HG02885 (cell line): ENCODE measurements at regions not wholly inside any gene's neighbourhood (a gene's known extent, or its start where the extent isn't known, plus 50 kb on each side); places are given as distances from the start of the nearest gene placed in this dataset.
"Not testable (repeated sequence)": the region's sequence is repeated elsewhere in the genome, so short reads cannot be mapped to it uniquely, and the experiment has no call there.

Experiments
- ATAC-seq: cut with Tn5 transposase; IDR thresholded peaks from one replicate; pipeline ENCODE4 v1.9.1; 2021; ENCODE audit warnings: mild to moderate bottlenecking; ENCODE audit not compliant: unreplicated experiment, poor library complexity

DNA sequence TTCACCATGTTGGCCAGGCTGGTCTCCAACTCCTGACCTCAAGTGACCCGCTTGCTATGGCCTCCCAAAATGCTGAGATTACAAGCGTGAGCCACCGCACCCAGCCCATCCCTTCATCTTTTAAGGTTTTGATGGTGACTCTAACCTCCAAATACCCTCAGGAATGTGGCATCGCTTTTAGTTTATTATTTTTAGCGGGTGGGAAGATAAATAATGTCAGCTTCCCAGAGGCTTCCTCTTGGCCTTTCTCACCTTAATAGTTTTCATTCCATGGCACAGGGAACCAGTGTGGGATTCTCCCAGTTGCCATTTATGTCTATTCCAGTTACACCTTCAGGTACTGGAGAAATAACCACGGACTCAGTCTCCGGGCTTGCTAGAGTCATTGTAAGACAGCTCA, 92.1 kb upstream of the LRRN2 start:
- ATAC-seq: no peak

- no peak for ATAC-seq
These were observed 90.0 kb upstream of the NFASC start for GRCh38 chr1:204780630-204781029.

- no peak for ATAC-seq
These were observed 88.5 kb upstream of the NFASC start for GRCh38 chr1:204782118-204782700.

GRCh38 chr1:204785023-204785422, 85.6 kb upstream of the NFASC start:
- not testable (repeated sequence) for ATAC-seq

DNA sequence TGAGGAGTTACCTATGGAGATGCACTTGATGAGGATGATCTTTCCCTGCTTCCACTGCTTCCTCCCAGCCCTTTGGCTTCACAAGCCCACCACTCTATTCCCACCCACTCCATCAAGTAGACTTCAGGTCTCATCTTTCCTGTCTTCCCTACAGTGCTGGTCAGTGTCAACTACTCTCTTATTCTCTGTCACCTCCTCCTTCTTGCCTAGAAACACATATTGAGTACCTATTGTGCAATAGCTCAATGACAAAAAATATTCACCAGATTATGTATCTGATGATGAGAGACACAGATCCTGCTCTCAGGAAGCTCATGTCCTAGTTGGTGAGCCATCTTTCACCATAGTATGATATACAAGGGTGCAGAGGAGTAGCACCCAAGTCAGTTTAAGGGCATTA, 82.2 kb upstream of the NFASC start:
- no peak for ATAC-seq

- no peak for ATAC-seq
These were observed 79.0 kb upstream of the NFASC start for GRCh38 chr1:204791453-204792353.

- ATAC-seq: no peak
These were observed 78.3 kb upstream of the NFASC start for GRCh38 chr1:204792354-204792692.

GRCh38 chr1:204793259-204793914, 77.3 kb upstream of the NFASC start:
- ATAC-seq: no peak

DNA sequence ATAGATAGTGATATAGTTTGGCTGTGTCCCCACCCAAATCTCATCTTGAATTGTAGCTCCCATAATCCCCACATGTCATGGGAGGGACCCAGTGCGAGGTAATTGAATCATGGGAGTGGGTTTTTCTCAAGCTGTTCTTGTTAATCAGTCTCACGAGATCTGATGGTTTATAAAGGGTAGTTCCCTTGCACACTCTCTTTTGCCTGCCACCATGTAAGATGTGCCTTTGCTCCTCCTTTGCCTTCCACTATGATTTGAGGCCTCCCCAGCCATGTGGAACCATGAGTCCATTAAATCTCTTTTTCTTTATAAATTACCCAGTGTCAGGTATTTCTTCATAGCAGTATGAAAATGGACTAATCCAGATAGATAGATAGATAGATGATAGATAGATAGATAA, 73.8 kb upstream of the NFASC start:
- not testable (repeated sequence) for ATAC-seq

DNA sequence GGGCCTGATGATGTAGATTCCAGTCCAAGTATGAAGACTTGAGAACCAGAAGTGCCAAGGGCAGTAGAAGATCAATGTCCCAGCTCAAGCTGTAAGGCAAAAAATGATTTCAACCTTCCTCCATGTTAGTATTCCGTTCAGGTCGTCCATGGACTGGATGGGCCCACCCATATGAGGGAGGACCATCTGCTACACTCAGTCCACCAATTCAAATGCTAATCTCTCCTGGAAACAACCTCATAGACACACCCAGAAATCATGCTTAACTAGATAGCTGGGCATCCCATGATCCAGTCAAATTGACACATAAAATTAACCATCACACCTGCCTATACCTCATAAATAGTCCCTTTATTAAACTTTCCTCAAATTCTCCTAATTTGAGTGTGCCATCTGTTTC, 73.3 kb upstream of the NFASC start:
- ATAC-seq: no peak

DNA sequence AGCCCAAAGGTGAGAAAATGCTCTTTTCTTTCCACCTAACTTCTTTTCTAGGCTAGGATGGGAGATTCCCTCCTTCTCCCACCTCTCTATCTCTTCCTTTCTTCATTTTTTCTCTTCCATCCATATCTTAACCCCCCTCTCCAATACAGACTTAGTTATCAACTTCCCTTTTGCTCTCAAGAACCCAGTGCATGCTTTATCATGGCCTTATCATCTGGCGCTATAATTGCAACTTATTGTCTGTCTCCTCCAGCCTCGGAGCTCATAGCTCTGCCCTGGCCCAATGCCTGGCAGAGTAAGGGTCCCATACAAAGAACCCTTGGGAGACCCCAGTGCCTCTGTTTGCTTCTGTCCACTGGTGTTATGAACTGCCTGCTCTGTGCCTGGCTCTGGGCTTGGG, 71.0 kb upstream of the NFASC start:
- no peak for ATAC-seq

DNA sequence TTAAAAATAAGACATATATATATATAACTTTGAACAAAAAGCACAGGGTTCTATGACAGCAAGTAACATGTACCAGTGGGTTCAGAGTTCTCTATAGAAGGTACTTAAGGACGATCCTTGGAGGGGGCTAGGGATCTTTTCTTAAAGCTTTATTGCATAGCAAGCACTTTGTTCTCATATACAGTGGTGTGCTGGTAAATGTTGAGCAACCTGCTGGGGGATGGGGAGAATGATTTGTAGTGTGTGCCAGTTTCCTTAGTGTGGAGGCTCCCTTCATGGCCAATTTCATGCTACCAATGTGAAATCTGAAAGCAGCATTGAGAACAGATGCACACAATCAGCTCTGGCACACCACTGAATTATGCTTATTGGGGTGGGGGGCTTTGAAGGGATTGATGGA, 69.5 kb upstream of the NFASC start:
- ATAC-seq: no peak

- no peak for ATAC-seq
These were observed 68.1 kb upstream of the NFASC start for GRCh38 chr1:204802401-204803175.

DNA sequence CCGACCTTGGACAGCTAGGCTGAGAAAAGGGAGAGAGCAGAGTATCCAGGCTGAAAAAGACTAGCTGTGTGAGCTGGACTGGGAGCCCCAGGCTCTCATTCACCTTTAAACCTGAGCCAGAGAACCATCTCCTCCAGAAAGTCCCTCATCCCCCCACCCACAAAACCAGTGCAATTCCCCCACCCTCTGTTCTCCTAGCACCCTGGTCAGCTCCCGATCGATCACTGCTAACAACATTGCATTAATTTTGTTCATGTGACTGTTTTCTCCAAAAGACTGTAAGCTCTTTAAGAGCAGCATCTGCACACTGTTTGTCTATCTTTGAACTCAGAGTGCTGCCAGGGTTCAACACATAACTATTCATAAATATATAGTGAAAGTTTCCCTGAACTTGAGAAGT, 67.1 kb upstream of the NFASC start:
- no peak for ATAC-seq

DNA sequence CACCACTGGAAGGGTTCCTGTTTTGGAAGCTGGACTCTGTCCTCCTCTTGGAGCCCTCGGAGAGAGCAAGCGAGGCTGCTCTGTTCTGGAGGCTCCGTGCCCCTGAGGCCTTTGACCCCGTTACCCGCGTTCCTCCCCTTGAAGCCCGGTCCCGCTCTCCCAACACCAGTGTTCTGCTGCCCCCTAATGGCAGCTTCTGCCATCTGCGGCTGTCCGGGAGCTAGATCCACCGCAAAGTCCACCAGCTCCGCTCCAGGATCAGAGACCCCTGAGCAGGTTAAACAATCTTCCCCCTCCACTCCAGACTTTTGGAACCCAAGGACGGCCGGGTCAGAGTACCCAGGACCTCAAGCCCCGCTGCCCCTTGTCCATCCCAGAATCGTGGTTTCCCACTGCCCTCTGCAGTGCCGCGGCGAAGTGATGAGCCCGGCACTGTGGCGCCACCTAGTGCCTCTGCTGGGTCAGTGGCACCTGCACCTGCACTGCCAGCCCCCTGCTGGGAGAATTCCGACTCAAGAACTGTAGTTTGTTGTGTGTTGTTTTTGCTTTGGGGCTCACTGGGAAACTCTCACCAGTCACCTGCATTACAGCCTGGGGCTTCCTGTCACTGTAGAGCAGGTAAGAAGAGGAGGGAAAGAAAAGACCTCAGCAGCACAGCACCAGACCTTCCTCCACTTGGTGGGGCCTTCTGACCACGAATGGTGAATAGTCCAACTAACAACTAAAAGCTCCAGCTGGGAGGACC, 63.5 kb upstream of the NFASC start:
- peak; percentile 86 for ATAC-seq

DNA sequence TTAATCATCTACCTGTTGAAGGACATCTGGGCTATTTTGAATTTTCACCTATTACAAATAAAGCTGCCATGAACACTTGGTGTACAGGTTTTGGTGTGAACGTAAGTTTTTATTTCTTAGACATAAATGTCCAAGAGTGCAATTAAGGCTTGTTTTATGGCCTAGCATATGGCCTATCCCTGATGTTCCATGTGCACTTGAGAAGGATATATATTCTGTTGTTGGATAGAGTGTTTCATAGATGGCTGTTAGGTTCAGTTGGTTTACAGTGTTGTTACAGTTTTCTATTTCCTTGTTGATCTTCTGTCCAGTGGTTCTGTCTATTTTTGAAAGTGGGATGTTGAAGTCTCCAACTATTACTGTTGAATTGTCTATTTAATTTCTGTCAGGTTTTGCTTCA, 61.2 kb upstream of the NFASC start:
- ATAC-seq: no peak

GRCh38 chr1:204812842-204813241, 57.8 kb upstream of the NFASC start:
- ATAC-seq: no peak

DNA sequence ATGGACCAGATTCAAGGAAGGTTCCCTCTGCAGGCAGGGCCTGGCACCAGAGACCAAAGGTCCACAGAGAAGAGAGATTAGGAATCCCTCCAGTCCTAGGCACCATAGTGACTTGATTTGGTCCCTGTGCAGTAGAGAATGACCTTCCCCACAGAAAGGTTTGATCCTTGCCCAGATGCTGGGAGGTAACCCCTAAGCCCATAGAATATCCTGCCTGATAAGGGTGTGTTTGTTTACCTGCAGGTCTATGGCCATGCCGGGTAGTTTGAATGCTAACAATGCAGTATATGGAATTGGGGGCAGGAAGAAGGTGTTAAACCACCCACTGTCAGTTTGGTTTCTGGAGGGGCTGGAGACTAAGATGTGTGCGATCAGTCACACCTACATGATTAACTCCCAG, 57.1 kb upstream of the NFASC start:
- ATAC-seq: no peak

DNA sequence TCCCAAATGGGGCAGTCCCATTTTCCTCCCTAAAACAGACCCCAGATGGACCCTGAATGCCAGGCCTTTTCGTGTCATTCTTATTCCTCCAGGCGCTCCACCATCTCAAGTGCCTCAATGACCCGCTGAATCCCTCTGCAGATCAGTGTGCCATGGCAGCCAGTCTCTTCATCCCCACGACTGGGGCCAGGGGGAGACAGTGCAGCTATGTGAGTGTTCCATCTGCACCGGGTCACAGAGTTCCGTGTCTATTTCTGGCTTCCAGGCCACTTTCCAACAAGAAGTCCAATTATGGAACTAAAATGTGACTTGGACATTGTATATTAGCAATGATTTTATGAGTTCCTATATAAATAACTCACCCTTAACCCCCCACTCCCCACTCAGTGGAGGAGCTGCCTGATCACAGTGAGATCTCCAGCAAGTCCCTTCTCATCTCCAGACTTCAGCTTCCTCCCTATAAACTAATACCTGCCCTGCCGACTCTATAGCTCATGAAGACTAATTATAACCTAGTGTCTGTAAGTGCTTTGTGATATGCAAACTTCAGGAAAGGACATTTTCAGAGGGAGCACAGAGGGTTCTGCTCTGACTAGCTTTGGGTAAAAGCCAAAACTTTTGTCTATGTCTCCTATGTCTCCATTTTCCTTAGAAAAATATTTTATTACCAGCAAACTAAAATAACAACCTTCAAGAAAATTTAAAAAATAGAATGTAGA, 56.3 kb upstream of the NFASC start:
- ATAC-seq: no peak

- ATAC-seq: no peak
These were observed 53.3 kb upstream of the NFASC start for GRCh38 chr1:204817341-204817740.
